ENCODE measurements at regions not wholly inside any gene's neighbourhood (a gene's known extent, or its start where the extent isn't known, plus 50 kb on each side); places are given as distances from the start of the nearest gene placed in this dataset.
A peak's percentile ranks its signal among the peaks of the same experiment; 100 is the strongest.

DNA sequence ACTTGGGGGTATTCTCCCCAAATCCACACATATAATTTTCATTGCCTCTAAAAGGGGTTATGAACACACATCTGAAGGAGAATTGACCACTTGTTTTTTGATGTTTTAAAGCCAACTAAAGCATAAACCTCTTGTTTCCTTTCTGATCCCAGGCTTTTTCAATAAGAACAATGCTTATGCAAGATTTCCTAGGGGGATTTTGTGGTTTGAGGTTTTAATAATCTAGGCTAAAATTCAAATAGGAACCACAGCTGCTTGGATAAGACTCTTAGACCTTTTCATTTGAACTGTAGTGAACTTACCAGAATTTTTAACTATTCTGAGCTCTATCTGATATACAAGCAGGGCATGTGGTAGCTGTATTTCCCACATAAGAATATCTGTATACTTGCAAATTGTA lies 651.1 kb downstream of the ANKRD50 start:
- H3K27ac ChIP-seq (ENCODE audit: low read depth, low read length): no peak overlapping the region
- H3K4me1 ChIP-seq (ENCODE audit: insufficient read depth, low read length): peaks cover 6% of the 10 kb centered on the region
- H2AFZ ChIP-seq (ENCODE audit: low read depth, low read length): no peak overlapping the region
- Mint-ChIP-seq H3K27ac (ENCODE audit: unreplicated experiment) (no peak overlapping the region), H3K9me3 (ENCODE audit: unreplicated experiment) (peaks cover 2% of the 10 kb centered on the region), H3K27me3 (ENCODE audit: low read depth, unreplicated experiment) (no peaks in the 10 kb centered on the region), H3K4me3 (ENCODE audit: unreplicated experiment) (no peak overlapping the region), H3K36me3 (ENCODE audit: low read depth, unreplicated experiment) (no peaks in the 10 kb centered on the region), H3K4me1 (ENCODE audit: low read depth, unreplicated experiment) (peaks cover 10% of the 10 kb centered on the region)
- H3K36me3 ChIP-seq (ENCODE audit: insufficient read depth, low read length): no peaks in the 10 kb centered on the region
- H3K27me3 ChIP-seq (ENCODE audit: insufficient read depth, low read length): no peaks in the 10 kb centered on the region
- H3K9me3 ChIP-seq (ENCODE audit: insufficient read depth, low read depth, low read length): no peaks in the 10 kb centered on the region
- no peak overlapping the region for H3K9ac ChIP-seq (ENCODE audit: low read length)
- FAIRE-seq: no peak
- peak; percentile 86 for DNase-seq (ENCODE audit: low read depth)
- no peaks in the 10 kb centered on the region for H3K79me2 ChIP-seq (ENCODE audit: insufficient read depth, low read length)
- H3K4me2 ChIP-seq (ENCODE audit: low read length): no peak overlapping the region
- H4K20me1 ChIP-seq (ENCODE audit: insufficient read depth, low read length): no peaks in the 10 kb centered on the region
- no peak overlapping the region for H3K4me3 ChIP-seq (ENCODE audit: insufficient read depth, low read depth, low read length)
- TF ChIP-seq EZH2 (IDR thresholded peaks at IDR 0.05; ENCODE audit: insufficient read depth, low read length): no peak
- TF ChIP-seq, protein P1, sequence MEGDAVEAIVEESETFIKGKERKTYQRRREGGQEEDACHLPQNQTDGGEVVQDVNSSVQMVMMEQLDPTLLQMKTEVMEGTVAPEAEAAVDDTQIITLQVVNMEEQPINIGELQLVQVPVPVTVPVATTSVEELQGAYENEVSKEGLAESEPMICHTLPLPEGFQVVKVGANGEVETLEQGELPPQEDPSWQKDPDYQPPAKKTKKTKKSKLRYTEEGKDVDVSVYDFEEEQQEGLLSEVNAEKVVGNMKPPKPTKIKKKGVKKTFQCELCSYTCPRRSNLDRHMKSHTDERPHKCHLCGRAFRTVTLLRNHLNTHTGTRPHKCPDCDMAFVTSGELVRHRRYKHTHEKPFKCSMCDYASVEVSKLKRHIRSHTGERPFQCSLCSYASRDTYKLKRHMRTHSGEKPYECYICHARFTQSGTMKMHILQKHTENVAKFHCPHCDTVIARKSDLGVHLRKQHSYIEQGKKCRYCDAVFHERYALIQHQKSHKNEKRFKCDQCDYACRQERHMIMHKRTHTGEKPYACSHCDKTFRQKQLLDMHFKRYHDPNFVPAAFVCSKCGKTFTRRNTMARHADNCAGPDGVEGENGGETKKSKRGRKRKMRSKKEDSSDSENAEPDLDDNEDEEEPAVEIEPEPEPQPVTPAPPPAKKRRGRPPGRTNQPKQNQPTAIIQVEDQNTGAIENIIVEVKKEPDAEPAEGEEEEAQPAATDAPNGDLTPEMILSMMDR (IDR thresholded peaks at IDR 0.05; ENCODE audit: insufficient read depth, low read depth, low read length): no peak

DNA sequence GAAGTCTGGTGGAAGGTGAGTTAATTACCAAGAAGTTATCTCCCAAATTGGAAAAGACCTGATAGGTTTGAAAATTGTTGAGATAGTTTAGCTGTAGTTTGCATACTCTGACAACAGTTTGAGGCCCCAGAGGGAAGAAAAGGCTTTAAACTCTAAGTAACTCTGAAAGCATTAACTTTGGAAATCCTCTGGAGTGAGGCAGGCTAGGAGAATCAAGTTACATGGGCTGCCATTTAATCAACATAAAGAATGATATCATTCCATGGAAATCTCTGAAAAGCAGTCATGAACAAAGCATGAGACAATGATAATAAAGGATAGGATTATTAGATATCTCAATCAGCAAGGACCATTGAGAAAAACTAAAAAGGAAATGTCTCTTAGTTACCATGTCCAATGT lies 647.1 kb downstream of the ANKRD50 start:
- Histone ChIP-seq H3K9ac (ENCODE audit: low read length) (no peak overlapping the region), H2AFZ (ENCODE audit: low read depth, low read length) (no peak overlapping the region), H3K27ac (ENCODE audit: low read depth, low read length) (no peak overlapping the region), H3K4me1 (ENCODE audit: insufficient read depth, low read length) (peaks cover 6% of the 10 kb centered on the region), H3K4me3 (ENCODE audit: insufficient read depth, low read depth, low read length) (no peak overlapping the region), H3K36me3 (ENCODE audit: insufficient read depth, low read length) (no peaks in the 10 kb centered on the region), H3K27me3 (ENCODE audit: insufficient read depth, low read length) (no peaks in the 10 kb centered on the region), H3K9me3 (ENCODE audit: insufficient read depth, low read depth, low read length) (peaks cover 6% of the 10 kb centered on the region), H3K79me2 (ENCODE audit: insufficient read depth, low read length) (no peaks in the 10 kb centered on the region), H3K4me2 (ENCODE audit: low read length) (no peak overlapping the region), H4K20me1 (ENCODE audit: insufficient read depth, low read length) (no peaks in the 10 kb centered on the region)
- Mint-ChIP-seq H3K4me3 (ENCODE audit: unreplicated experiment) (no peak overlapping the region), H3K27ac (ENCODE audit: unreplicated experiment) (no peak overlapping the region), H3K36me3 (ENCODE audit: low read depth, unreplicated experiment) (peaks cover 2% of the 10 kb centered on the region), H3K4me1 (ENCODE audit: low read depth, unreplicated experiment) (peaks cover 6% of the 10 kb centered on the region), H3K27me3 (ENCODE audit: low read depth, unreplicated experiment) (no peaks in the 10 kb centered on the region), H3K9me3 (ENCODE audit: unreplicated experiment) (peaks cover 7% of the 10 kb centered on the region)
- FAIRE-seq: no peak
- TF ChIP-seq, protein P1 (IDR thresholded peaks at IDR 0.05; ENCODE audit: insufficient read depth, low read depth, low read length): no peak
- TF ChIP-seq EZH2 (IDR thresholded peaks at IDR 0.05; ENCODE audit: insufficient read depth, low read length): no peak
- DNase-seq (ENCODE audit: low read depth): no peak

DNA sequence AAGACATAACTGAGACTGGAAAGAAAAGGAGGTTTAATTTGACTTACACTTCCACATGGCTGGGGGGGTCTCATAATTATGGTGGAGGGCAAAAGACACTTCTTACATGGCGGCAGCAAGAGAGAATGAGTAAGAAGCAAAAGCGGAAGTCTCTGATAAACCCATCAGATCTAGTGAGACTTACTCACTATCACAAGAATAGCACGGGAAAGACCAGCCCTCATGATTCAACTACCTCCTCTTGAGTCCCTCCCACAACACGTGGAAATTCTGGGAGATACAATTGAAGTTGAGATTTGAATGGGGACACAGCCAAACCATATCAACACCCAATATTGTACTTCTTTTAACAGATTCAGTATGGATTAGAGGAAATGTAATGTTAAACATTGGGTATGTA lies 646.6 kb downstream of the ANKRD50 start:
- no peak for FAIRE-seq
- Mint-ChIP-seq H3K27me3 (ENCODE audit: low read depth, unreplicated experiment) (no peaks in the 10 kb centered on the region), H3K9me3 (ENCODE audit: unreplicated experiment) (peaks cover 12% of the 10 kb centered on the region), H3K4me1 (ENCODE audit: low read depth, unreplicated experiment) (peaks cover under 1% of the 10 kb centered on the region), H3K27ac (ENCODE audit: unreplicated experiment) (no peak overlapping the region), H3K36me3 (ENCODE audit: low read depth, unreplicated experiment) (peaks cover 4% of the 10 kb centered on the region), H3K4me3 (ENCODE audit: unreplicated experiment) (no peak overlapping the region)
- no peak overlapping the region for H2AFZ ChIP-seq (ENCODE audit: low read depth, low read length)
- peaks cover 6% of the 10 kb centered on the region for H3K9me3 ChIP-seq (ENCODE audit: insufficient read depth, low read depth, low read length)
- H3K79me2 ChIP-seq (ENCODE audit: insufficient read depth, low read length): no peaks in the 10 kb centered on the region
- peaks cover 1% of the 10 kb centered on the region for H3K4me1 ChIP-seq (ENCODE audit: insufficient read depth, low read length)
- no peaks in the 10 kb centered on the region for H4K20me1 ChIP-seq (ENCODE audit: insufficient read depth, low read length)
- TF ChIP-seq, protein P1 (IDR thresholded peaks at IDR 0.05; ENCODE audit: insufficient read depth, low read depth, low read length): no peak
- H3K27me3 ChIP-seq (ENCODE audit: insufficient read depth, low read length): no peaks in the 10 kb centered on the region
- H3K36me3 ChIP-seq (ENCODE audit: insufficient read depth, low read length): no peaks in the 10 kb centered on the region
- no peak overlapping the region for H3K4me3 ChIP-seq (ENCODE audit: insufficient read depth, low read depth, low read length)
- no peak overlapping the region for H3K9ac ChIP-seq (ENCODE audit: low read length)
- no peak overlapping the region for H3K27ac ChIP-seq (ENCODE audit: low read depth, low read length)
- no peak overlapping the region for H3K4me2 ChIP-seq (ENCODE audit: low read length)
- no peak for DNase-seq (ENCODE audit: low read depth)
